Right lung (tissue), 2 donors: ENCODE measurements at regions not wholly inside any gene's neighbourhood (a gene's known extent, or its start where the extent isn't known, plus 50 kb on each side); places are given as distances from the start of the nearest gene placed in this dataset.

ENCODE experiments used
- DNase-seq, 2 donors: peaks; one replicate each; pipeline ENCODE4 v3.0.0-alpha.2; 2013

- DNase-seq, result no peak
Observed at GRCh38 chr6:1091900-1092299, 220.0 kb upstream of the FOXQ1 start.

- DNase-seq, result no peak
Observed at GRCh38 chr6:1089859-1090258, 222.0 kb upstream of the FOXQ1 start.

GRCh38 chr6:1088492-1089001 lies 223.4 kb upstream of the FOXQ1 start:
- DNase-seq, result no peak

GRCh38 chr6:1087154-1087843 lies 224.6 kb upstream of the FOXQ1 start:
- DNase-seq, result no peak

- DNase-seq, result no peak
Observed at GRCh38 chr6:1086446-1087153, 225.3 kb upstream of the FOXQ1 start.

- DNase-seq, result no peak
Observed at GRCh38 chr6:1082285-1082935, 229.5 kb upstream of the FOXQ1 start.

GRCh38 chr6:1081551-1082284 lies 230.2 kb upstream of the FOXQ1 start:
- peak; percentile 36 to 37 for DNase-seq

- no peak for DNase-seq
Observed at GRCh38 chr6:1080453-1081337, 231.2 kb upstream of the FOXQ1 start.

- DNase-seq, result no peak
Observed at GRCh38 chr6:1079525-1079924, 232.4 kb upstream of the FOXQ1 start.

- DNase-seq, result no peak
Observed at GRCh38 chr6:1077478-1078416, 234.2 kb upstream of the FOXQ1 start.

- no peak for DNase-seq
Observed at GRCh38 chr6:1076531-1077459, 235.1 kb upstream of the FOXQ1 start.

- DNase-seq, result no peak
Observed at GRCh38 chr6:1075880-1076279, 236.0 kb upstream of the FOXQ1 start.

- no peak for DNase-seq
Observed at GRCh38 chr6:1075444-1075843, 236.5 kb upstream of the FOXQ1 start.

GRCh38 chr6:1070085-1070521 lies 241.8 kb upstream of the FOXQ1 start:
- DNase-seq, result no peak

- no peak for DNase-seq
Observed at GRCh38 chr6:1068905-1069304, 243.0 kb upstream of the FOXQ1 start.

- no peak for DNase-seq
Observed at GRCh38 chr6:1068068-1068467, 243.8 kb upstream of the FOXQ1 start.

- no peak for DNase-seq
Observed at GRCh38 chr6:1067346-1067745, 244.6 kb upstream of the FOXQ1 start.

GRCh38 chr6:1066449-1067090 lies 245.3 kb upstream of the FOXQ1 start:
- DNase-seq, result no peak
